Panc1 (cell line): ENCODE measurements at regions not wholly inside any gene's neighbourhood (a gene's known extent, or its start where the extent isn't known, plus 50 kb on each side); places are given as distances from the start of the nearest gene placed in this dataset.
A peak's percentile ranks its signal among the peaks of the same experiment; 100 is the strongest.

ENCODE experiments used
- ATAC-seq: fragments of 200-7000 bp; cut with Tn5 transposase; 2 replicates; pipeline ENCODE4 v1.9.1; 2020; ENCODE audit warnings: mild to moderate bottlenecking, moderate library complexity
- BruUV-seq: library from RNA; stranded (reverse); fragments of 400-500 nt; replicated peaks from 2 replicates; lab custom pipeline; 2021; lab: Mats Ljungman, UMichigan
- CTCF ChIA-PET: fragments of 300-600 bp; sonication (Branson Sonifier 250); formaldehyde crosslinking; loops from one replicate; lab custom pipeline; 2022; ENCODE audit warnings: antibody characterized with exemption; lab: Charles Lee
- POLR2A ChIA-PET: fragments of 300-600 bp; sonication (Branson Sonifier 250); formaldehyde crosslinking; loops from one replicate; lab custom pipeline; 2022; ENCODE audit warnings: antibody characterized with exemption; lab: Charles Lee
- DNase-seq: peaks from one replicate; pipeline ENCODE4 v3.0.0-alpha.2; 2010; ENCODE audit warnings: low read depth, low spot score
- H3K27ac ChIP-seq: 2 replicates; pipeline ENCODE4 v1.5.1; 2011; ENCODE audit warnings: mild to moderate bottlenecking, low read length, inconsistent platforms
- H3K27me3 ChIP-seq: fragments of 200-500 bp; sonication (Bioruptor generic); 2 replicates; pipeline ENCODE4 v1.6.0; 2014; ENCODE audit warnings: low read length, inconsistent platforms; ENCODE audit not compliant: control insufficient read depth, insufficient read depth
- H3K36me3 ChIP-seq: fragments of 200-500 bp; sonication (Bioruptor generic); 2 replicates; pipeline ENCODE4 v1.5.1; 2014; ENCODE audit warnings: inconsistent platforms, mild to moderate bottlenecking, low read length, moderate library complexity; ENCODE audit not compliant: control insufficient read depth, insufficient read depth
- H3K4me1 ChIP-seq: 2 replicates; pipeline ENCODE4 v1.5.1; 2011; ENCODE audit warnings: inconsistent platforms, mild to moderate bottlenecking, low read length, moderate library complexity; ENCODE audit not compliant: control insufficient read depth, insufficient read depth
- H3K4me3 ChIP-seq, 2 experiments: 2 replicates each; pipeline ENCODE4 v1.5.1; 2011 to 2012; ENCODE audit warnings: low read depth in 2 of 2, low read length in 2 of 2, mild to moderate bottlenecking in 2 of 2, inconsistent platforms in 1 of 2, moderate library complexity in 1 of 2
- H3K9me3 ChIP-seq: fragments of 200-500 bp; sonication (Bioruptor generic); 2 replicates; pipeline ENCODE4 v1.5.1; 2014; ENCODE audit warnings: low read depth, mild to moderate bottlenecking, inconsistent platforms, low read length, moderate library complexity; ENCODE audit not compliant: control insufficient read depth, insufficient read depth
- CTCF ChIP-seq: fragments of 450-650 bp; IDR thresholded peaks from 2 replicates; pipeline ENCODE4 v1.5.1; 2017; ENCODE audit warnings: mild to moderate bottlenecking
- POLR2AphosphoS5 ChIP-seq: IDR thresholded peaks from 2 replicates; pipeline ENCODE4 v1.6.1; 2012; ENCODE audit warnings: mild to moderate bottlenecking, low read depth, low read length, moderate library complexity
- REST ChIP-seq, 2 experiments: IDR thresholded peaks; 2 replicates each; pipeline ENCODE4 v1.6.1; 2011 to 2012; ENCODE audit warnings: low read depth in 2 of 2, control low read depth in 1 of 2, low read length in 1 of 2, mild to moderate bottlenecking in 1 of 2, moderate library complexity in 1 of 2; ENCODE audit not compliant: insufficient read depth in 1 of 2
- SIN3A ChIP-seq: IDR thresholded peaks from 2 replicates; pipeline ENCODE4 v1.6.1; 2012; ENCODE audit warnings: low read depth, mild to moderate bottlenecking, low read length, moderate library complexity, borderline replicate concordance; ENCODE audit not compliant: insufficient read depth
- TCF7L2 ChIP-seq: IDR thresholded peaks from 2 replicates; pipeline ENCODE4 v1.6.1; 2011; ENCODE audit warnings: mild to moderate bottlenecking, low read depth, low read length, inconsistent platforms
- in situ Hi-C: cut with HindIII; loops from 2 replicates; pipeline ENCODE4 v1.10.0; 2016; ENCODE audit warnings: low sequenced_read_pairs, low pct_unique_long_range_greater_than_20kb
- intact Hi-C: fragments of 100-400 bp; cut with micrococcal nuclease; formaldehyde crosslinking; loops from one replicate; pipeline ENCODE4 v1.10.0; 2022; ENCODE audit not compliant: unreplicated experiment

GRCh38 chr17:72506773-72507172 is 386.0 kb downstream of the SOX9 start:
- no peak for ATAC-seq
- no peak overlapping the region for H3K4me3 ChIP-seq
- H3K27me3 ChIP-seq, result no peaks in the 10 kb centered on the region
- peak overlapping the region; percentile 73 for H3K27ac ChIP-seq
- peaks cover 87% of the 10 kb centered on the region for H3K4me1 ChIP-seq
- H3K9me3 ChIP-seq, result no peaks in the 10 kb centered on the region
- CTCF ChIA-PET, result no interaction called here
- no peak for DNase-seq
- TF ChIP-seq CTCF, result no peak
- no peak for TF ChIP-seq SIN3A
- TF ChIP-seq REST (IDR thresholded peaks at IDR 0.05; ENCODE audit: insufficient read depth in 1 of 2, low read depth in 2 of 2, low read length in 1 of 2), result no peak
- no peak for TF ChIP-seq TCF7L2
- no peak for TF ChIP-seq POLR2AphosphoS5
- POLR2A ChIA-PET, result no interaction called here
- in situ Hi-C loops (no loop called here), intact Hi-C loops (no loop called here)
- BruUV-seq, result no TSS peak
- no peaks in the 10 kb centered on the region for H3K36me3 ChIP-seq

GRCh38 chr17:72507370-72507769 is 386.6 kb downstream of the SOX9 start:
- TF ChIP-seq REST (IDR thresholded peaks at IDR 0.05; ENCODE audit: insufficient read depth in 1 of 2, low read depth in 2 of 2, low read length in 1 of 2) (no peak), TCF7L2 (no peak), SIN3A (no peak), POLR2AphosphoS5 (no peak), CTCF (no peak)
- POLR2A ChIA-PET, result interaction anchor here (0.6 kb wide), 1 partner anchor 15 kb away, joined by 7 read pairs; no protein-coding TSS in a partner anchor
- DNase-seq (no peak), ATAC-seq (no peak)
- H3K27me3 ChIP-seq, result no peaks in the 10 kb centered on the region
- CTCF ChIA-PET, result no interaction called here
- no TSS peak for BruUV-seq
- in situ Hi-C loops (no loop called here), intact Hi-C loops (no loop called here)
- peak overlapping the region; percentile 73 for H3K27ac ChIP-seq
- H3K4me3 ChIP-seq, result no peak overlapping the region
- H3K9me3 ChIP-seq, result no peaks in the 10 kb centered on the region
- peaks cover 87% of the 10 kb centered on the region for H3K4me1 ChIP-seq
- no peaks in the 10 kb centered on the region for H3K36me3 ChIP-seq
